Sigmoid colon (tissue), 6 donors: ENCODE measurements at regions not wholly inside any gene's neighbourhood (a gene's known extent, or its start where the extent isn't known, plus 50 kb on each side); places are given as distances from the start of the nearest gene placed in this dataset.

Experiments used
- DNase-seq: peaks from one replicate; pipeline ENCODE4 v3.0.0-alpha.2; 2019
- H3K27ac ChIP-seq, 4 donors: fragments of 200-600 bp; sonication (generic); one replicate each; pipeline ENCODE4 v1.5.1; 2016 to 2019; ENCODE audit warnings: mild to moderate bottlenecking in 1 of 4
- H3K27me3 ChIP-seq, 3 donors: fragments of 200-600 bp; sonication (generic); one replicate each; pipeline ENCODE4 v1.5.1; 2019; ENCODE audit warnings: mild to moderate bottlenecking in 1 of 3
- H3K36me3 ChIP-seq, 4 donors: fragments of 200-600 bp; sonication (generic); one replicate each; pipeline ENCODE4 v1.5.1; 2016 to 2019
- H3K4me1 ChIP-seq, 4 donors: fragments of 200-600 bp; sonication (generic); one replicate each; pipeline ENCODE4 v1.5.1; 2017 to 2019
- H3K4me3 ChIP-seq, 4 donors: fragments of 200-600 bp; sonication (generic); one replicate each; pipeline ENCODE4 v1.5.1; 2017 to 2019; ENCODE audit warnings: mild to moderate bottlenecking in 2 of 4, moderate library complexity in 1 of 4
- H3K9me3 ChIP-seq, 4 donors: fragments of 200-600 bp in 3 of 4; sonication (generic) in 3 of 4; one replicate each; pipeline versions ENCODE4 v1.5.1 to v1.6.1; 2013 to 2019
- EP300 ChIP-seq, 4 donors: sonication (generic); formaldehyde crosslinking; IDR thresholded peaks; one replicate each; pipeline ENCODE4 v1.6.1; 2017; ENCODE audit warnings: antibody characterized with exemption in 4 of 4
- POLR2A ChIP-seq, 2 donors: fragments of 450-650 bp; IDR thresholded peaks; one replicate each; pipeline ENCODE4 v1.6.1; 2016; ENCODE audit warnings: antibody characterized with exemption in 2 of 2, mild to moderate bottlenecking in 2 of 2, moderate library complexity in 2 of 2
- POLR2AphosphoS5 ChIP-seq, 4 donors: sonication (generic); formaldehyde crosslinking; IDR thresholded peaks; one replicate each; pipeline ENCODE4 v1.6.1; 2017; ENCODE audit warnings: antibody characterized with exemption in 4 of 4
- WGBS, 2 donors: extraction: QIAGEN DNeasy Blood & Tissue Kit; methylation state at CpG; one replicate each; pipeline ENCODE4 v1.1.7; 2013; 5-methylcytosine and 5-hydroxymethylcytosine counted together
- intact Hi-C: fragments of 100-400 bp; cut with DNase I; formaldehyde crosslinking; loops from one replicate; pipeline ENCODE4 v1.15.1; 2023
- TF ChIP-seq, protein P1 (sequence below), 4 experiments: fragments of 450-650 bp in 3 of 4; fragments of 200-600 bp in 1 of 4; IDR thresholded peaks; one replicate each; pipeline ENCODE4 v1.5.1; 2016 to 2019; ENCODE audit warnings: antibody characterized with exemption in 4 of 4, mild to moderate bottlenecking in 3 of 4, moderate library complexity in 2 of 4
- donor health status: healthy with polysubstance abuse.
- donor health status: healthy.

GRCh38 chr2:128838244-128838643, 519.6 kb upstream of the HS6ST1 start:
- Histone ChIP-seq H3K9me3 (no peaks in the 10 kb centered on the region), H3K36me3 (no peaks in the 10 kb centered on the region), H3K27me3 (no peaks in the 10 kb centered on the region), H3K4me3 (no peak overlapping the region), H3K27ac (no peak overlapping the region), H3K4me1 (no peaks in the 10 kb centered on the region)
- no peak for DNase-seq
- intact Hi-C loops = no loop called here
- 91 to 93% methylated on average over 5 of the region's 5 CpGs for WGBS, 2 donors
- TF ChIP-seq POLR2A (IDR thresholded peaks at IDR 0.05) = no peak
- TF ChIP-seq EP300 (IDR thresholded peaks at IDR 0.05) = no peak
- TF ChIP-seq, protein P1, sequence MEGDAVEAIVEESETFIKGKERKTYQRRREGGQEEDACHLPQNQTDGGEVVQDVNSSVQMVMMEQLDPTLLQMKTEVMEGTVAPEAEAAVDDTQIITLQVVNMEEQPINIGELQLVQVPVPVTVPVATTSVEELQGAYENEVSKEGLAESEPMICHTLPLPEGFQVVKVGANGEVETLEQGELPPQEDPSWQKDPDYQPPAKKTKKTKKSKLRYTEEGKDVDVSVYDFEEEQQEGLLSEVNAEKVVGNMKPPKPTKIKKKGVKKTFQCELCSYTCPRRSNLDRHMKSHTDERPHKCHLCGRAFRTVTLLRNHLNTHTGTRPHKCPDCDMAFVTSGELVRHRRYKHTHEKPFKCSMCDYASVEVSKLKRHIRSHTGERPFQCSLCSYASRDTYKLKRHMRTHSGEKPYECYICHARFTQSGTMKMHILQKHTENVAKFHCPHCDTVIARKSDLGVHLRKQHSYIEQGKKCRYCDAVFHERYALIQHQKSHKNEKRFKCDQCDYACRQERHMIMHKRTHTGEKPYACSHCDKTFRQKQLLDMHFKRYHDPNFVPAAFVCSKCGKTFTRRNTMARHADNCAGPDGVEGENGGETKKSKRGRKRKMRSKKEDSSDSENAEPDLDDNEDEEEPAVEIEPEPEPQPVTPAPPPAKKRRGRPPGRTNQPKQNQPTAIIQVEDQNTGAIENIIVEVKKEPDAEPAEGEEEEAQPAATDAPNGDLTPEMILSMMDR (IDR thresholded peaks at IDR 0.05) = no peak
- TF ChIP-seq POLR2AphosphoS5 (IDR thresholded peaks at IDR 0.05) = no peak

GRCh38 chr2:128841803-128842202, 523.1 kb upstream of the HS6ST1 start:
- H3K36me3 ChIP-seq = no peaks in the 10 kb centered on the region
- H3K9me3 ChIP-seq = no peaks in the 10 kb centered on the region
- no peaks in the 10 kb centered on the region for H3K4me1 ChIP-seq
- H3K27ac ChIP-seq = no peak overlapping the region
- H3K4me3 ChIP-seq = no peak overlapping the region
- H3K27me3 ChIP-seq = no peaks in the 10 kb centered on the region
- no peak for DNase-seq
- WGBS, 2 donors = 39 to 50% methylated on average over 3 of the region's 3 CpGs
- intact Hi-C loops = no loop called here
- TF ChIP-seq, protein P1 (IDR thresholded peaks at IDR 0.05) = no peak
- TF ChIP-seq POLR2A (IDR thresholded peaks at IDR 0.05) (no peak), EP300 (IDR thresholded peaks at IDR 0.05) (no peak), POLR2AphosphoS5 (IDR thresholded peaks at IDR 0.05) (no peak)

DNA sequence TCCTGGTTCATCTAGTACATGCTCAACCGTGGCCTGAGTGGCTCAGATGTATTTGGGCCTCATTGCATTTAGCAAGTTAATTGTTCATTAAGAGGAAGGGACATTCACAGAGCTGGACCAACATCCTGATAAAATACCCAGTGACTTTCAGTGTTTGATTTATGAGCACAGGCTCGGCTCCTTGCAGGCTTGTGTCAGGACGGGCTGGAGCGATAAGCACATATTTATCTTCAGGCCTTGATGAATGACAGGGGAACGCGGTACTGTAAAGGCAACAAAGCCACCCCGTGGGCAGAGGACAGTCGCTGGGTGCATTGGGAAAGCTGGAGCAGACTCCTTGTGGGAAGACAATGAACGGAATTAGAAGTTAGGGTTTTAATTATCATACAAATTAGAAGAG, 548.6 kb upstream of the HS6ST1 start:
- 65 to 72% methylated on average over 9 of the region's 9 CpGs for WGBS, 2 donors
- intact Hi-C loops = no loop called here
- H3K27me3 ChIP-seq = no peaks in the 10 kb centered on the region
- DNase-seq = no peak
- H3K4me3 ChIP-seq = no peak overlapping the region
- H3K36me3 ChIP-seq = no peaks in the 10 kb centered on the region
- TF ChIP-seq, protein P1 (IDR thresholded peaks at IDR 0.05) = no peak
- TF ChIP-seq EP300 (IDR thresholded peaks at IDR 0.05) = no peak
- TF ChIP-seq POLR2A (IDR thresholded peaks at IDR 0.05) = no peak
- TF ChIP-seq POLR2AphosphoS5 (IDR thresholded peaks at IDR 0.05) = no peak
- no peaks in the 10 kb centered on the region for H3K4me1 ChIP-seq
- H3K27ac ChIP-seq = no peak overlapping the region
- no peaks in the 10 kb centered on the region for H3K9me3 ChIP-seq

DNA sequence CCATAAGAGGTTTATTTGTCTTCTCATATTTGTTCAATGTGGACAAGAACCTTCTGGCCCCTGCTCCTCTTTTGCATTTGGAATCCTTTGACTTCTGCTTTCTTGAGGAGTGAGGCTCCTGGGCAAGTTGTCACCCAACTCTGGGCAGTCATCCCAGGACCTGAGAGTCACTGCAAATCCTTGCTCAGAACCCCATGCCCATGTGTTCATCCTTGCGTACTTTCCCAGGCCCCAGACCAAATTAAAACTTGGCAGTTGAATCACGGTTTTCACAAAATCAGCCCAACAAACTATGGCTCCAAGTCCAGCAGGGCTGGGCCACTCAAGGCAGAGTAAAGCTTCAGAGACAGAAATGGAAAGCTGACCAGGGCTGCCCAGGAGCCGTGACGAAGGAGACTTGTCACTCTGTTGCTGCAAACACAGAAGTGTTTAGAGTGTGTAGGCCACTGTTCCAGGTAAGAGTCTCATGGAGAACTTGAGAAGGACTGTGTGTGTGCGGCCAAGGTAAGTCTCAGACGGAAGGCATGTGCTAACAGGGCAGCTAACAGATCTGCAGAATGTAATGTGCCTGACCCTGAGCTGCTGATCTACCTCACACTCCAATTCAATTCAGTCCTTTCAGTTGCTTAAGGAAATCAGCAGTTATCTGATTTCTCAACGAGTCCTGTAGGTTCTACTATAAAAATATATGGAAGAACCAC, 549.4 kb upstream of the HS6ST1 start:
- no peak overlapping the region for H3K4me3 ChIP-seq
- intact Hi-C loops = no loop called here
- no peak overlapping the region for H3K27ac ChIP-seq
- DNase-seq = no peak
- TF ChIP-seq EP300 (IDR thresholded peaks at IDR 0.05) (no peak), POLR2A (IDR thresholded peaks at IDR 0.05) (no peak), POLR2AphosphoS5 (IDR thresholded peaks at IDR 0.05) (no peak)
- TF ChIP-seq, protein P1 (IDR thresholded peaks at IDR 0.05) = no peak
- H3K27me3 ChIP-seq = no peaks in the 10 kb centered on the region
- H3K36me3 ChIP-seq = no peaks in the 10 kb centered on the region
- WGBS, 2 donors = 83 to 87% methylated on average over 7 of the region's 7 CpGs
- no peaks in the 10 kb centered on the region for H3K4me1 ChIP-seq
- no peaks in the 10 kb centered on the region for H3K9me3 ChIP-seq
